H1 (cell line): ENCODE measurements at regions not wholly inside any gene's neighbourhood (a gene's known extent, or its start where the extent isn't known, plus 50 kb on each side); places are given as distances from the start of the nearest gene placed in this dataset.

ENCODE experiments used
- ATF2 ChIP-seq: IDR thresholded peaks from 2 replicates; pipeline ENCODE4 v1.6.1; 2012; ENCODE audit warnings: low read length, inconsistent platforms
- ZNF274 ChIP-seq: IDR thresholded peaks from 2 replicates; pipeline ENCODE4 v1.7.0; 2012; ENCODE audit warnings: low read length, borderline replicate concordance; ENCODE audit errors: extremely low read depth

- no peak for TF ChIP-seq ATF2
- no peak for TF ChIP-seq ZNF274
Observed at GRCh38 chr6:100084316-100084990, 90.4 kb upstream of the MCHR2 start (continued).
